Amniotic stem cell (primary cell): ENCODE measurements at regions not wholly inside any gene's neighbourhood (a gene's known extent, or its start where the extent isn't known, plus 50 kb on each side); places are given as distances from the start of the nearest gene placed in this dataset.
"Not testable (repeated sequence)": the region's sequence is repeated elsewhere in the genome, so short reads cannot be mapped to it uniquely, and the experiment has no call there.

Experiments used
- DNase-seq: peaks from one replicate; lab custom pipeline; 2025; lab: John Stamatoyannopoulos, UW

DNA sequence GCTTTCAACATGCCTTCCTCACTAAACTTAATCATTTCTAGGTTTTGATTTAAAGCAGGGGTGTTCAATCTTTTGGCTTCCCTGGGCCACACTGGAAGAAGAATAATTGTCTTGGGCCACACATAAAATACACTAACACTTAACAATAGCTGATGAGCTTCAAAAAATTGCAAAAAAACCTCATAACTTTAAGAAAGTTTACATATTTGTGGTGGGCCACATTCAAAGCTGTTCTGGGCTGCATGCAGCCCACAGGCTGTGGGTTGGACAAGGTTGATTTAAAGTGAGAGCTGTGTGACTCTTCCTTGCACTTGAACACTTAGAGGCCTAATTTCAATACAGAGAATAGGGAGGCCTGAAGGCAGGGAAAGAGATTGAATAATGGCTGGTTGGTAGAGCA lies 598.3 kb downstream of the EFNA5 start:
- no peak for DNase-seq

DNA sequence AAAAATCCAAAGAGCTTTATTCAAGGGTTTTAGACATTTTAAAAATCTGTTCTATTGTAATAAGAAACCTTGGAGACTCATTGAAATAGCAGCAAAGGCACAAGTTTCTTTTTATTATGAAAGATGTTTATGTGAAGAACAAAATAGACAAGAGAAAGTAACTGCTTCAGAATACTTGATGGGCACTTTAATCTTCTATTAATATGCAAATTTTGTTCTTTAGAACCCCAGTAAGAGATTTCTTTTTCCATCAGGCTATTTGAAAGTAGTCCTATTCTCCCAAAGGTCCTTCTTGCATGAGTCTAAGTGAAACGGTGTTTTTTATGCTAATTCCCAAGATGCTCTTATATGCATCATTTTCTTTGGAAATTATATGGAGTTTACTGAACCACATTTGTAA lies 602.0 kb downstream of the EFNA5 start:
- DNase-seq: no peak

DNA sequence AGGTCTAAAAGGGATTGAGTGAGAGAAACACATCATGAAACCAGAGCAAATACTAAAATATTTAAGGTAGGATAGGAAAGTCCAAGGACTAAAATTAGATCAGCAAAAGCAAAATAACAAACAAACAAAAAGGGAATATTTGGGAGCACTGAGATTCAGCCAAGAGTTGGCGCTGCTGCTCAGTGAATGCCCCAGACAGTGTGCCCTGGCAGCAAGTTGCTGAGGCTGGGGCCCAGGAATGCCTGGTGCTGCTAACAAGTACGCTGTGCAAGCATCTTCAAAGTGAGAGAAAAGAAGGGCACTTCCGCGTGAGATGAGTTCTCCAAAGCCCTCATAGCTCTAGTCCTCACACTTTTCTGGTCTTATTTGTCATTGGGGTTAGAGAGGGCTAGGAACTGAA lies 603.3 kb downstream of the EFNA5 start:
- DNase-seq: no peak

DNA sequence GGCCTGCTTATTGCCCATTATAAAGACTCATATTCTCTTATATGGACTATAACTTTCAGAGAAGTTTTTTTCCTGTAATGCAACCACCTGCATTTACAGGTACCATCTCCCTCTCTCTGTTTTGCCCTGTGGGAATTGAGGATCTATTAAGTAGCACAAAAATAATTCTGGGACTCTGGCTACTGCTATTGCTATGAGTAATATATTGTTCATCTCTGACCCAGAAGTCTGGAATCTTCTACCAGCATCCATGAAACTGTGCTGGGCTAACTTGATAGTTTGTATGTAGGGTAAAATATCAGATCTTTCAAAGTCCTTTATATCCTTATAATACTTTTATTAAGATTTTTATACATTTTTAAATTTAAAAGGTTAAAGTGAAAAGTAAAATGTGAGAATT lies 607.2 kb downstream of the EFNA5 start:
- DNase-seq: no peak

DNA sequence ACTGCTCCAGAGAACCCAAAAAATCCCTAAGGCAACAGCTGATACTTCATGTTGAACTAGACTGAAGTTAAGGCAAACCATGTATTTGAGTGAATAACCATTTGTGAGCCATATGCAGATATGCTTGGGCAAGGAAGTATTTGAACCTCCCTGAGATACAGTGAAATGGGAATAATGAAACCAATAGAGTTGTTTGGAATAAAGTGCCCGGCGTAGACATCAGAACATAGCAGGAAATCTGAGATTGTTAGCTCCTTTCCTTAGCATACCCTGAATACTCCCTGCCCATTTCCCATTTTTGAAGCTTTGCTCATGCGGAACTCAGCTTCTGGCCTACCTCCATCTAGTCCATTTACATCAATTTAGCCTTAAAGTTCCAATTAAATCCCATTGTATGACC lies 611.9 kb downstream of the EFNA5 start:
- no peak for DNase-seq

DNA sequence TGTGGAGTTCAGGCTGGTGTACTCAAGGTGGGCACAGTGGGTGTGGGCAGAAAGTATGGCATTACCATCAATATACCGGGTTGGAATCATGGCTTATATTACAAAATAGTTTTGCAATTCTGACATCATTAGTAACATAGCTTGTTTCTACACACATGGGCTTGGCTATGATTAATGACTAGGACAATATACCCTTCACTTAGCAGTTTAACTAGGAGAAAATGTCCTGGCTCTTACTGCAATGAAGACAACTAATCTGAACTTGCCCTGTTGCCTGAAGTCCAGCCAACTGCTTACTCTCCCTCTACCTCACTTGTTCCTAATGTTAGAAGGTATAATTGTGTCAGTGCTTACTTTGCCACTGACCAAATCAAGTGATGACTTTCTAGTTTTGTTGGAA lies 612.5 kb downstream of the EFNA5 start:
- no peak for DNase-seq

DNA sequence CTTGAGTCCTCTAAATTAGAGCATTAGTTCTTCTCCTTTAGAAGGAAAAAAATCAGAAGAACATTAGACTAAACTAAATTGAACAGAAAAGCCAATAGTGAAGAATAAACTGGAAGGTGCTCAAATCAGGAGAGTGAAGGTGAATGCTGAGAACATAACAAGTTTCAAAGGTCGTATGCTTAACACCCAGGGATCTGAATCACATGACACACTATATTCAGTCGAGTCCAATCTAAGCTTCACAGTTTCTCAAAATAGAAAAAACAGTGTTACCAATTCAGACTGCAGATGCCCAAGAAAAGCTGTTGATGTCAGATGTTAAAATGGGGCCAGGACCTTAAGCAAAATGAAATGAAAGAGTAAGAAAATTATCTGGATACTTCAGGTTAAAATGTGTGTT lies 614.5 kb downstream of the EFNA5 start:
- DNase-seq: no peak

DNA sequence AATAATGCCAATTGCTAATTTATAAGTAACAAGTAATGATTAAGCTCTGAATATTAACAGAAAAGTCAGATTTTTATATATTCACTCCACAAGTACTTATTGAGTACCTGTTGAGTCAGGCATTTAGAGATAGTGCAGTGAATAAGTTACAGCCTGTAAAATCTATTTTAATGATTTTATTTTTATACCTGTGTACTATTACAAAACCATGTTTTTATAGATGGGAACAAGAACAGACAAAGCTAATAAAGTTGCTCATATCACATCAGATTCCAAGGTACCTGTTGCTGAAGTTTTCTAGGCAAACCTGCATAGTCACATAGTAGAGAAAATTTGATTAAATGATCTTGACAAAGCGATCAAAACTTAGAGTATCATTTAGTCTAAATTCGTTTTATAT lies 623.7 kb downstream of the EFNA5 start:
- no peak for DNase-seq

DNA sequence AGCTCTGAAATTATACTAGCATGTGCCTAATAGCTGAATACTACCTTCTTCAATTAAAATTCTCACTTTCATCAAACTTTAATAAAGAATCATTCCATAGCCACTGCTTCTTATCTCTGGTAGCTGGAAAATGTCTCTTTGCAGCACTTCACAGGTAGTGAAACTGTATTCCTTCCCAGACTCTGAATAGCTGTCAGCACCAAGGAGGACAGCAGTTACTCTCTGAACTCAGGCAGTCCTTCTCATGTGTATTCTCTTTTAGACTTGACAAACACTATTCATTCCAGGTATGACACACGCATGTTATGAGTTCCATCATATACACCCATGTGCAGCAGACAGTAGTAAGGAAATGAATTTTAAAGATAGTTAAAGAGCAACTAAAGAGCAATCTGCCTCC lies 627.1 kb downstream of the EFNA5 start:
- no peak for DNase-seq

DNA sequence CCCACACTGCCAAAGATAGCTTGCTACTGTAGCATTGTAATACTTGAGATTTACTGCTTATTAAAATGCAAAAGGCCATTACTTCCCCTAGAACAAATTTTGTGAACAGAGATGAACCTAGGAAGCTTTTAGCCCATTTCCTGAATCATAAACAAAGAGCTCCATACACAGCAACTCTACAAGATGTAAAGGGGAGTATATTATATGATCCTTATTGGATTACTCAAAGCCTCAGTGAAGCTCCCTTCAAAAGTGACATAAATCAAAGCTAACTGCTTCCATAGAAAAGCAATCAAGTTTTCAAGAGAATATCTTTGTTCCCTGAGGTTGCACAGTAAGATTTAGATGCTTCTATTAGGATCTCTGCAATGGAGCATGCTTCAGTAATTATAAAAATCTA lies 629.8 kb downstream of the EFNA5 start:
- DNase-seq: no peak

DNA sequence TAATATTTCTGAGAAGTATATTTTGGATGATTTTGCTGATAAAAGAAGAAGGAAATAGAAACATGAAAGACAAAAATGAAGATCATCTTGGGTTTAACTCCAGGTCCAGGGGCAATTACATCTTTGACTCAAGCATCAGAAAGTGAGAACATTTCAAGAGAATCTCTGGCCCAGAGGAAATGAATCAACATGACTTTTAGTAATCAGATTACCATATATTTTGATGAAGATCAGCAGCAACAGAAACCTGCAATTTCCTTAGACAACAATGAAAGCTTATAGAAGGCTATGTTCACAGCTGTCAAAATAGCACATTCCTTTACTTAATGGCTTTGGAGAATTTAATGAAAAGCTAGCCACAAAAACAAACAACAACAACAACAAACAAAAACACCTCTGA lies 638.1 kb downstream of the EFNA5 start:
- no peak for DNase-seq

DNA sequence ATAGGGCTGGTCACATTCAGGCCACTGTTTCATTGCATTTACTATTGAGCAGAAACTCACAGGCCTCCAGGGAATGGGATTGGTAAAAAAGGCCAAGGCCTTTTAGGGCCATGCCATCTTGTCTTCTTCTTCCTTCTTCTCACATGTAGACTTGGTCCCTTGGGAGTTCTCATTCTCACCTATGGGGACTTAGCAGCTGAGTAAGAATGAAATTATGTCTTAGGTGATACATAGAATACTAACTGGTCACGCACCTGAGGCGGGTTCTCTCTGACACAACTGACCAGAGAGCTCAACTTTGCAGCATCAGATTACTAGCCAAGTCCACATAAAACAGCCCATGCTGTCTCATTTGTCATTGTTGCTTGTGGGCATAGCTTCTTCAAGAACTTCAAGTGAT lies 641.8 kb downstream of the EFNA5 start:
- DNase-seq: no peak

DNA sequence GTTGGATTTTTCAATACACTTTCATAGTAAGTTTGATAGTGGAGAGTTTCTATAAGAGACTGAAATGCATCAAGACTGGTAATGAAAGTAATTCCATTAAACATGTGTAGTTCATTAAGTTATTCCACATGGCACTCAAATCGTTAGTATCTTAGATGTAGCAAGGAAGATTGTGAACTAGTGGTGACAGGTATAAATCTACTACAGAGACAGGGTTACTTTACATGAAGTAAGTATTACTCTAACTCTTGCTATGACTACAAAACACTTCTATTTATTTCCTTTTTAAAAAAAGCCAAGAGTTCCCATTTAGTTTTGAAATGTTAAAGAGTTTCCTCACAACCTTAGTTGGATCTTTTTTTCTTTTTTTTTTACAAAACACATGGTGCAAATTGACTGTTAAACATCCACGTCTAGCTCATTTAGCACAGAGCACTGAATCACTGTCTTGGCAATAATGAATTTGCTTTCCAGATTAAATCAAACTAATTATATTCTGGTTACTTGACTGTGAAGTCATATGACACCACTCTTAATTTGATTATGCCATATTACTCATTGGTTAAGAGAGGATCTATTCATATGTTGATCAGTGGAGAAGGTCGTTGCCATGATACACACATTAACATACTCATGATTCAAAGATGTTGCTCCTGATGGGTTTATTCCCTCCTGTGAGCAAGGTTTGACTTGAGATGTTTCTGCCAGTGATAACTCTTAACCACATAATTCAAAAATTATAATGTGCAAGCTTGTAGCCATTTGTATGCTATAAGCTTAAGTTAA lies 644.8 kb downstream of the EFNA5 start:
- DNase-seq: no peak

DNA sequence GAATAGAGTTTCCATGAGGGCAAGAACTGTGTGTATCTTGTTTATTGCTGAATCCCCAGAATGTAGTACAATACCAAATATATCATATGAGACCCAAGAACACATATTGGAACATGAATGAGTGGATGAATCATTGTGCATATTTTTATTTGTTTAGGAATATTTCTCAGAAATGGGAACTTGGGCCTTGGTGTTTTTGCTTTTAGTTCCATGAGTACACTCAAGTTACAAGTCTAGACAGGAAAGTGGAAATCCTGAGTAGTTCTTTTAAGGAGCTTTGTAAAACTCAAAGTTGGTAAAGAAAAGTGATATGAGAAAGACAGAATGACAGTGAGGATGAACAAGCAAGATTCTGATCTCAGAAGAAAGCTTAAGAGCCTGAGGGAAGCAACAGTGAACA lies 647.0 kb downstream of the EFNA5 start:
- no peak for DNase-seq

DNA sequence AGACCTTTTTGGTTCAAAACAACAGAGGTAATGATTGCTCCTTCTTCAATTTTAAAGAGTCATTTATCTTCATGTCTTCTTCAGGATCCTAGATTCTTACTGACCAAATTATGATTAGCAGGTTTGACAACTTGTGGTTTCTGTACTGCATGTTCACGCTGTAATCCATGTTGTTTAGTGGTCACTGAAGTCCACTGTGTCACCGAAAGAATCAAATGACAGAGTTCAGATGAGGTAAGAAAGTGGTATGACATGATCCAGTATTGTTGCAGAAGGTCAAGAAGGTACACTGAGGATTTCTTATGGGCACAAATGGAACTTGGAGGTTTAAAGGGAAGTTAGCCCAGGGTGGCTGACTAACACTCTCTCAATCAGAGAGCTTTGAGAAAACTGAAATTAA lies 649.2 kb downstream of the EFNA5 start:
- no peak for DNase-seq

DNA sequence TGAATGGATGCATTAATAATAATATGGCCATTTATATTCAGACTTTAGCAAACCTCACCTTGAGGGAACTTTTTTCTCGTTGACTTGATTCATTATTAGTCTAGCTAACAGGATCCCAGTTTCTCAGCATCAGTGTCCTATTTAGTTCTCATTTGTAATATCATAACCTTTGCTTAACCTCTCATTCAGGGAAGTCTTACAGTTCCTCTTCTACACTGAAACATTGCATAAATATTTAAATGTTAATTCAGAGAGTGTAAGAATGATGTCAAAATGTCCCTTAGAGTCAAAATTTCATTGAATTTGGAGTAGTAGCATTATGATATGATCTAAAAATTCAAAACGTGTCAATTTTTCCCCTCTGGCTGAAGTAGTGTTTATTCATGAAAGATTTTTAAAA lies 650.1 kb downstream of the EFNA5 start:
- no peak for DNase-seq

DNA sequence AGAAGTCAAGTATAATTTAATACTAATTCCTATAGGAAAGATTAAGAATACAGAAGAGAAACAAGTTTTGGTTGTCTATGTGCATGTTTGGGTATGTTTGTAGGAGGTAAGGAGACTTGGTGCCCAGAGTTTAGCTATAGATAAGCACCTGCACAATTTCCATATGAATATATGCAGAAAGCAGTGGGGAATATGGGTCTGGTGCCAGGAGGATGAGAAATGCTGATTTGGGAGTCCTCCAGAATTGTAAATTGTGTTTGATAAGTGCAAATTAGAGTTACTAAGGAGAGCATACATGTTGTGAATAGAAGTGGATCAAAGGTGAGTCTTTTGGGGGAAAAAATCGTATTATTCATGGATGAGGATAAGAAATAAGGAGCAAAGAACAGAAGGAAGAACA lies 653.1 kb downstream of the EFNA5 start:
- no peak for DNase-seq

DNA sequence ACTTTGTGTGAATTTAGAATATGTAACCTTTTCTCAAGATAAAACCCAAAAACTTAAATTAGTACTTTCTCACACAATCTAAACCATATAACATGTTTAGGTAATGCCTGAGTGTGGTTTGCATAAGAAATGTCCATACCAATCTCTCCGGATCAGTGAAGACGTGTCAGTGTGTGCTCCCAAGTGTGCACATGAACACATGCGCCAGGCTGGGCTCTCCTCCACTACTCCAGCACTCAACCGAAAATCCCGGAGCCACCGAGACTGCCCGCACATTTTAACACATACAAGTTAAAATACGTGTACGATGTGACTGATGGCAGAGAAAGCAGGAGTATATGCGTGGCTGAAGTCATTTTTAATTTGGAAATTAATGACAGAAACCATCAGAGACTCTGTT lies 658.4 kb downstream of the EFNA5 start:
- no peak for DNase-seq

DNA sequence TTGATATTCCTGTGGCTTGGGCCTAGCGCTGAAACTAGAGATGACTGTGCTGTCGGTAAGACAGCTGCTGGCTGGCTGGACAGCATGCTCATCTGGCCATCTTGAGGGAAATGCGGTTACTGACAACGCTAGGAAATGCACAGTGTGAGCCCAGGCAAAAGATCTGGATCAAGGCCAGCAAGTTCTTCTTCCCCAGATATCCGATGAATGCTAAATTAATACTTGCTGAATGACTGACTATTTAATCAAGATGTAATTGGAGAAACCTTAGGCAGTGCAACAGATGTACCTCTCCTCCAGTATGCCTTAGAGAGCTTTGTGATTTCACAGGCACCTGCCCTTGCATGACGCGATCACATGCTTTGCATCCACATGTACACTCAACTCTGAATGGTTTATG lies 659.1 kb downstream of the EFNA5 start:
- no peak for DNase-seq

DNA sequence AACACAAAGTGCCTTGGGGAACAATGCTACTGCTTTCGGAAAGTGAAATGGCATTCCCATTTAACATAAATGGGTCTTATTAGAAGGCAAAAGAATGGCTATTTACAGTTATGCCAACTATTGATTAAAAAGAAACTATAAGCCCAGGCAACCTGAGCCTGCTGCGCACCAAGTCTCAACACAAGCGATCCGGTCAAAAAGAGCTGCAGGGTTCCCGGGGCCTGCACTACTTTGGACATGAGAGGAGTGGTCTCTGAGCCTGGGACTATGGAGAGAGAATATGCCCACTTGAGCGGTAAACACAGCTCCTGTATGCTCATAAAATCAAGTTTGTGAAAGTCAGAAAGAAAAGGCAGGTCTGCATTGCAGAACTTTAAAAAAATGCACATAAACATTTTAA lies 660.7 kb downstream of the EFNA5 start:
- DNase-seq: no peak

DNA sequence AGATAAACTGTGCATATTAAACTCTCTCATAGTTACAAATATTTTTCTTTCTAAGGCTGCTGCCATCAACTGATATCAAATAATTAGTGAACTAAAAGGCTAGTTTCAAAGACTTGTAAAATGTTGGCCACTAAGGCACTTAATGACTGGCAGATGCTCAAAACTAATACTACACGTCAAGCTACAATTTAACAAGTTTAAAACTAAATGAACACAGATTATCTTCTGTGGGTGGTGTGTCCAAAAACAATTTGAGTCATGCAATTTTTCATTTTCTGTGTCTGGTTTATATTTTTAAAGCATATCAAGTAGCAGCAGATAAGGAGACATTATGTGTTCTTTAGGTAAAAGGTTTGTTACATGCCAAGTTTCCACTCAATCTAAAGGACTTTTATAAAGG lies 665.1 kb downstream of the EFNA5 start:
- no peak for DNase-seq

DNA sequence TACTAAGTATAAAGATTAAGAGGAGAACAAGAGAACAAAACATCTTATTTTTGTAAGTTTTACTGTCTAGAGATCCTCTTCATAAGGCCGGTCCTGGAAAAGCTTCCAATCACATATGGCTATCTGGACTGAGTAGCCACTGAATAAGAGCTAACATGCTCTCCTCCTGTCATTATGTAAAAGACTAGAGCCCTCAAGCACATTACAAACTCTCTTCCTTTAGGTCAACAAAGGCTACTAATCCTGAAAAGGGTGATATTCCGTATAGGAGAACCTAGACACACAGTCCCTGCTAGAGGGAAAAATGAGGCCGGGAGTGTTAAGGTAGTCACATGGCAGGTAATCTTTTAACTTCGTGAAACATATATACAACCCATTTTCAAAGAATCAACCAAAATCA lies 665.6 kb downstream of the EFNA5 start:
- no peak for DNase-seq

DNA sequence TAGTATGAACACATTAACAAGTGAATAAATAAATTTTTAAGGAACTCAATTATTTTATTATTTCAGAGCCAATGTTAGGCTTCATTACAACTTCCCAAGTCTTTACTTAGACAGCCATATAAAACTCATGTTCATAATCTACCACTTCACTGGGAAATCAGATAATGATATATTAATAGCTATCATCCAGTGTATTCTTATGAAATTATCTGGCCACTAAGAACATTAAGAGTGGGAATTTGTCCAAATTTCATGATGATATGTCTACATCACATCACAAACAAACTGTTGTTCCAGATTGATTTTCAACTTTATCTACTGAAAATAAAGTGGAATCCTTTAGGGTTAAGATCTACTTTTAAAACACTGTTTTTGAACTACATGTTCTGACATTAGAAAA lies 668.6 kb downstream of the EFNA5 start:
- DNase-seq: no peak

DNA sequence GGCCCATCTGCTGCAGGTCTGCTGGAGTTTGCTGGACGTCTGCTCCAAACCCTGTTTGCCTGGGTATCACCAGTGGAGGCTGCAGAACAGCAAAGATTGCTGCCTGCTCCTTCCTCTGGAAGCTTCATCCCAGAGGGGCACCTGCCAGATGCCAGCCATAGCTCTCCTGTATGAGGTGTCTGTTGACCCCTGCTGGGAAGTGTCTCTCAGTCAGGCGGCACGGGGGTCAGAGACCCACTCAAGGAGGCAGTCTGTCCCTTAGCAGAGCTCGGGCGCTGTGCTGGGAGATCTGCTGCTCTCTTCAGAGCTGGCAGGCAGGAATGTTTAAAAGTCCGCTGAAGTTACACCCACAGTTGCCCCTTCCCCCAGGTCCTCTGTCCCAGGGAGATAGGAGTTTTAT lies 671.2 kb downstream of the EFNA5 start:
- not testable (repeated sequence) for DNase-seq

DNA sequence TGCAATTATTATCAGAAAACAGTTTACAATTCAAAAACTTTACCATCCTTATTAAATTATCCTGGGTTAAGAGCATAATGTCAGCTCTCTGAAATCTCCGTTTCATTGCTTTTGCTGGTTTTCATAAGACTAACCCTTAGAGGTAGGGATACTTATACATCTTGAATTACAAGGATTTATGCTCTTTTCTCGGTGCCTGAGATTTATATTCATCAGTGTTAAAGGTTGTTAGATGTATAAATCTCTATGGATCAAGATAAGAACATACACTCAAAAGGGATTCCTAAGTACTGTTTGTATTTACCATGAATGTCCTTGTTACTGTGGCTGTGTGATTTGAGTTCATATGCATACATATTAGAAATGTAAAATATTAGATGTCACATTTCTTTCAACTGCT lies 684.7 kb downstream of the EFNA5 start:
- no peak for DNase-seq
